NOMO-1 treated with DMSO at 0.1 percent for 48 hours (cell line): ENCODE measurements at regions not wholly inside any gene's neighbourhood (a gene's known extent, or its start where the extent isn't known, plus 50 kb on each side); places are given as distances from the start of the nearest gene placed in this dataset.

ENCODE experiments used
- DNase-seq: peaks from one replicate; lab custom pipeline; 2025; ENCODE audit not compliant: unreplicated experiment; lab: John Stamatoyannopoulos, UW

DNA sequence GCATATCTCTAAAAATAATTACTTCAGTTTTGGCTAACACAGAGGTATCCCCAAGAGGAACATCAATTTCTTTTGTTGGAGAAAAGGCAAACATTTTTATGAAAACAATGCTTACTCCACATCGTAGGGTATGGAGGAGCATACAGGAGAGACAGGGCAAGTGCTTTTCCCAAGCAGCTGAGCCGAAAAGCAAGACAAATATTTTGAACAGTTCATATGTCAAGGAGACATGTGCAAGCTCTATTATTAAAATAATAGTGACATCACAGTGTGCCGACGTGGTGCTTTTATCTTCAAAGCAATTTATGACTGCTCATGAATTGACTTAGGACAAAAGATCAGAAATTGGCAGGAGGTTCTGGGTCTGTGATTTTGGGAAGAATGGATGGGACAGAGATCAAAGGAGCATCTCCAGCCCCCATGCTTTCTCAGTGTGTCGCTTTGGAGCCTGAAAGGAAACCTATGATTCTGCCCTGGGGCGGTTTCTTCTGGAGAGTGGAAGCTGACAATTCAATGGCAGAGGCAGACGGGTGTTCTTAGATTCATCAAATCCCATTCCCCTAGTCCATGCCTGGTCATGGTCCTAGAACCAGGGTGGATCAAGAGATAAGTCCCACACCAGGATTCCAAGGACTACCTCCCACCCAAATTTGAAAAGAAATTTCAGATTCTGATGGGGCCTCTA is 97.1 kb downstream of the JCAD start:
- DNase-seq: no peak

DNA sequence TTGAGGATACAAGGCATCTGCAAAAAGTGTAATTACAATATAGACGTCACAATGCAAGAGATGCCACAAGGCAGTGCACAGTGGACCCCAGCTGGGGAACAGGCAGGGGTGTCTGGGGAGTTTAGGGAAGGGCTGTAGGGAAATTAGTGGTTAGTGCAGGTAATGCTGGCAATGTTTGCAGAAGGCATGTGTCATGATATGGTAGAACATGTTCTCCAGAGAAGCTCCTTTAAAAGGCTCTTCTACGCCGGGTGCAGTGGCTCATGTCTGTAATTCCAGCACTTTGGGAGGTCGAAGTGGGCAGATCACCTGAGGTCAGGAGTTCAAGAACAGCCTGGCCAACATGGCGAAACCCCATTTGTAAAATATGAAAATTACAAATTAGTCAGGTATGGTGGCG is 98.0 kb downstream of the JCAD start:
- no peak for DNase-seq

GRCh38 chr10:29960261-29960660 is 99.1 kb downstream of the JCAD start:
- DNase-seq: no peak

DNA sequence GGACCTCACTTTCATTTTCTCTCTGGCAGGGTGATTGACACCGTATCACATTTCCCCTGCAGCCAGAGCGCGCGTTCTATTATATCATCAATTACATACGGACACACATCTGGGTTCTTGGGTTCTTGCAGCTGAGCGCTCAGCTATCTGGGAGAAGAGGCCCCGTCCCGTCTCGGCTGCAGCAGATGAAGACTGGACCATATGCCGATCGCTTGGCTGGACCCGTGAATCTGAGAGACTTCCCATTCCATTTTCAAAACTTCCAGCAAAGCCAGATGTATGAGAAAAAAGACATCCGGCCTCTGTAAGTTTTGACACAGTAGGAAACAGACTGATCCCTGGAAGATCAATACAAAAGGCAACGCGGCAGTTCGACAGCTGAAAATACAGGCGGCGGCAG is 99.8 kb downstream of the JCAD start:
- no peak for DNase-seq

DNA sequence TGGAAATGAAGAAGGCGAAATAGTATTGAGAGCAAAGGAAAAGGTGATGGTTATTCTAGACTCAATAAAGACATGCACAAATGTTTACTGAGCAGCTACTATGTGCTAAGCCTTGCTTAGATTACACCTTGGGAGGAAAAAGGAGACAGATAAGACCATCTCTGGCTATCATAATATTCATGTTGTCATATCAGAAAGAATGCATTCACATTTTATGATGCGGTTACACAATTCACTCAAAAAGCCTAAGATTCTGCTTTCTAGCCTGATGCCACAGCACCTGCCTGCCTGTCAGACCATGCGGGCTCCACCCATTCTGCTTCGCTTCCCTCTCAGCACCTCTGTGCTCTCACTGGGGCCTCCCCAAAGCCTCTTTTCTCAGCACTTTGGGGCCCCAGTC is 100.9 kb downstream of the JCAD start:
- no peak for DNase-seq

GRCh38 chr10:29957907-29958331 is 101.5 kb downstream of the JCAD start:
- DNase-seq: no peak

DNA sequence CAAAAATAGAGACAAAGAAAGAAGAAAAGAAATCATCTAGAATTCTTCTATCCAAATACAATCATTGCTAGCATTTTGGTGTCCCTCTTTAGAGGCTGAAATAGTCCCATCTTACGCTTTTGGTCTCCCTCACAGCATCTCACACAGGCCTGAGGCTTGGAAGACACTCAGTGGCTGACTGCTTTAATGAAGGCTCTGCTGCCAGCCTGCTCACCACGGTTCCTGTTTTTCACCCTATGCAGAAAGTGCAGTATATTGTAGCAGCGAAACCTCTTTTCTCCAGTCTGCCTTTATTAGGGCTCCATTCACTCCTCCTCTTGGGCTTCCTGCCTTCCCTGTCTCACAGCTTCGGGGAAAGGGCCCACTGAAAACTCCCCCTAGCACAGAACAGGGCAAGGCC is 102.2 kb downstream of the JCAD start:
- no peak for DNase-seq

DNA sequence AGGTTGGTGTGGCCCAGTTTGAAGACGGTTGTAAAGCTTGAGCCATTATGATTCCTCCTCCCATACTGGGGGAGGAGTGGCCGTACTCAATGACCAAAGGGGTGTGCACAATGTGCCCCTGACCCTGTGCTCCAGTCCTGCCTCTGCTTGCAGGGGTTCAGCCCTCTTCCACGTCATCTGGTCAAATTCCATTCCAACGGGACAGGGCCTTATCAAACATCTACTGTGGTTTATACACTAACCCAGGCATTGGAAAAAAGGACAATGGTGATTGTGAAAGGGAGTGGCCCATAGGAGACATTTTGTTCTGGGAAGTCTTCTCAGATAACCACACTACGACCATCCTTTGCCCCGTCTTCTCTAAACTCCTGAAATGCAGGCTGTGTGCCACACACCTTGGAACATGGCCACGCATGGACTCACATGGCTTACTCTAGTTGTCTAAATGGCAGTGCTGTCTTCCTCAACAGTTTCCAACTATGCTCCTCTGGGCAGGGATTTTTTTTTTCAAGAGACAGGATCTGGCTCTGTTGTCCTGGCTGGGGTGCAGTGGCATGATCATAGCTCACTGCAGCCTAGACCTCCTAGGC is 103.0 kb downstream of the JCAD start:
- DNase-seq: no peak

DNA sequence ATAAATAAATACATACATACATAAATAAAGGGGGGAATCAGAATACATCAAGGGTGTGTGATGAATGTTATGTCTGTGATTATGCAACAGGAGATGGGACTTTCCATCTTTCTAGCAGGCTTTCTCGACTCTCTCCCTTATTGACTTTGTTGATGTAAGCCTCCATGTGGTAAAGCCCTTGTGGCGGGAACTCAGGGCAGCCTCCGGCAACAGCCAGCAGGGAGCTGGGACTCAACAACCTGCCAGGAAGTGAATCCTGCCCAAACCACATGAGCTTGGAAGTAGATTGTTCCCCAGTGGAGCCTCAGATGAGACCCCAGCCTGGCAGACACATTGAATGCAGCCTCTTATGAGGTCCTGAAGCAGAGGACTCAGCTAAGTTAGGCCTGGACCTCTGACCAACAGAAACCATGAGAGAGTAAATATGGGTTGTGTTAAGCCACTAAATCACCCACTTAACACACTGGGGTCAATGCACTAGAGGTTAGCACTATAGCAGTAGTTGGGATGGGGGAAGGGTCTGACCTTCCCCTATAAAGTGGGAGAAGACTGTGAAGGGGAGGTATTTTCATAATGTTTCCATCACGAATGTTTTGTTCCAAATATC is 104.0 kb downstream of the JCAD start:
- DNase-seq: no peak

DNA sequence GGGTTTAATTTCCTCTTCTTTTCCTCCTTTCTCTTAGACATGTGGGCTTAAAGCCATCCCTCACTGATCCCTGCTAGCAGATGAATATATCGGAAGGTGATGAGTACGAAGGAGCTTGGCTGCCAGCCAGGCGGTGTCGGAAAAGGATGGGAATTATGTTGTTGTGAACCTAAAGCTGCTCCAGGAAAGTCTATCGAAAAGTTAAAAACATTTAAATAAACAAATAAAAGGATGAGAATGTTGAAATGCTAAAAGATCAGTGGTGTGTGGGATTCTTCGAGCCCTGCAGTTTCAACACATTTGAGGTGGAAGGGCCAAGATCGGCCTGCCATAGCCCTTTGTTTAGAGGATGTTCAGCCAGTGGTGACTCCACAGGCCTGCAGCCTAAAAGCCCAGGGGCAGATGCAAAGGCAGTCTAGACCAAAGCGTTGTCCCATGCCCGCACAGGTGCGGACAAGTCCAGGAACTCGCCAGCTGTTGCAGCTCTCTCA is 107.9 kb downstream of the JCAD start:
- DNase-seq: no peak

- DNase-seq: no peak
These were observed 109.0 kb downstream of the JCAD start for GRCh38 chr10:29950391-29950790.

DNA sequence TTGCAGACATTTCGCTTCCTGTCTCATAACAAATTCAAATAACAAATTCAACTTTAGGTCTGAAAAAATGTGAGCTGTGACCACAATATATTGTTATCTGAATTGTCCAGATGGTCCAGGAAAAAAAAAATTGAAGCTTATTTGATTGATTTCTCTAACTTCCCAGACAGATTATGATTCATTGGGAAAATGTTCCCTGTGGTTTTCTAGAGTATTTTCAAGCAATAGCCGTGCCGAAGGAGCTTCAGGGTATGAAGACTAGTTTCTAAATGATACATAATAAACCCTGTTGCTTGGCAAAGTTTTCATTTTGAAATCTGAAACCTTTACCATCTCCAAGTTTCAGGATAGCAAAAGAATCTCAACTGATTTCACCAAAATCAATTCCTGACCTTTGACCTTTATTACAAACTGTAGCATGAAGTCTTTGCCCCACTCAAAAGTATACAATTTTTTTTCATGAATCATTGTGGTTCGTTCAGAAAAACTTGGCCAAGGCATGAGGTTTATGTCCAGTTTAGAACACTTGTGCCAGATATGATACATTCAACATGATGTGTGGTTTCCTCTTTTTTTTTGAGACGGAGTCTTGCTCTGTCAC is 109.9 kb downstream of the JCAD start:
- DNase-seq: peak; percentile 1

DNA sequence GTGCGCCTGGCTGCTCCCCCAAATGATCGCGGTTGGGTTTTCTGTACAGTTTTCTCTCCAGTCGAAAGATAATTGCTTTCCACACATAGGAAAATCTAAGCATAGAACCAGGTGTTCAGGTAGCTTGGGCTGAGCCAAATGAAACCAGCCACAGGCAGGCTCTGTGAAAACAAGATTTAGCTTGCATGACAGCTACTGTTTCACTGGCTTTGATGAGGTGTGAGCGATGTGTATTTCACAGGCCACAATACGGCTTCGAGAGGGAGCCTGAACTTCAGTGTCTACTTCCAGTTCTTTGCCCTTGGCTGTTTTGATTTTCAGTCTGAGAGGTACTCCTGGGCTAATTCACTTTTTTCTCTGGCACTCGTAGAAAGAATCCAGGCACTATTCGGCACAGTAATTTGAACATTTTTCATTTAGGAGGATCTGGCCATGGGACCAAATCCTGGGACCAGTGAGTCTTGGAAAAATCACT is 110.5 kb downstream of the JCAD start:
- DNase-seq: no peak

DNA sequence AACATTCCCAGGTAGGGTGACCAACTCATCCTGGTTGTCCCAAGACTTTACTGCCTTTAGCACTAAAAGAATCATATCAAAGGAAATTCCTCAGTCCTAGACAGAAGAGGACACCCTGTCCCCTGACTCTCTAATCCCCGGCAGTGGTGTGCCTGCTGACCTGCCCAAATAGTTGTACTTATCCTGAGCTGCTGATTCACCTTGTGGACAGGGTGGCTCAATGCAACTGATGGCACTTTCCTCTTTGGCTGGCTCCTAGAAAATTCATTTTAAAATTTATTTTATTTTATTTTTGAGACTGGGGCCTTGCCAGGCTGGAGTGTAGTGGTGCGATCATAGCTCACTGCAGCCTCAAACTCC is 111.7 kb downstream of the JCAD start:
- no peak for DNase-seq

- DNase-seq: no peak
These were observed 112.3 kb downstream of the JCAD start for GRCh38 chr10:29946953-29947700.

DNA sequence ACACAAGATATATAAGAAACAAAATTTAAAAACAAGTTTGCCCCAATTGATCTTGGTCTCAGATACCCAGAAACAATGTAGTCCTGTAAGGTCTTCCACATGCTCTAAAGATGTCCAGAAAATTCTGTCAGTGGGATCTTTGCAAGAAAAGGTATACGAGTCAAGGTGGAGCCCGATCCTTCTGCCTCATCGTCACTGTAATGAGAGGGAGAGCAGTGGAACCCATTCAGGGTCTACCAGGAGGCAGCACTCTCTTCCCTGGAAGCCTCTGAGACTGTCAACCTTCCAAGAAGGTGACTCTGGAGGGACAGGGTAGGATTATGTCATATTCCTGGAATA is 112.8 kb downstream of the JCAD start:
- DNase-seq: no peak

- DNase-seq: no peak
These were observed 117.9 kb downstream of the JCAD start for GRCh38 chr10:29941476-29941875.

DNA sequence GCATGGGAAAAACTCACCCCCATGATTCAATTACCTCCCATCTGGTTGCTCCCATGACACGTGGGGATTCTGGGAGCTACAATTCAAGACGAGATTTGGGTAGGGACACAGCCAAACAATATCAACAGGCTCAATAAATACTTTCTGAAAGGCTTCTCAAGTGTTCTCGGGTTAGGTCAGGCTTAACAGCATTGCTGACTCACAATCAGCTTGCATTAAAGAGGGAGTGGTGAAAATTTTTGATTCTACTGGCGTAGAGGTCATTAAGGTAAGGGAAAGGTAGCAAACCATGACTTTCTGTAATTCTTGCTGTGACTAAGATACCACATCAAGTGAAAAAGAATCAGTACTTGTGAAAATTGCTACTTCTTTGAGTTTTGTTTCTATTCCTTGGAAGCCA is 126.4 kb downstream of the JCAD start:
- no peak for DNase-seq

- DNase-seq: no peak
These were observed 127.6 kb downstream of the JCAD start for GRCh38 chr10:29931833-29932232.

- no peak for DNase-seq
These were observed 130.4 kb downstream of the JCAD start for GRCh38 chr10:29929006-29929405.

DNA sequence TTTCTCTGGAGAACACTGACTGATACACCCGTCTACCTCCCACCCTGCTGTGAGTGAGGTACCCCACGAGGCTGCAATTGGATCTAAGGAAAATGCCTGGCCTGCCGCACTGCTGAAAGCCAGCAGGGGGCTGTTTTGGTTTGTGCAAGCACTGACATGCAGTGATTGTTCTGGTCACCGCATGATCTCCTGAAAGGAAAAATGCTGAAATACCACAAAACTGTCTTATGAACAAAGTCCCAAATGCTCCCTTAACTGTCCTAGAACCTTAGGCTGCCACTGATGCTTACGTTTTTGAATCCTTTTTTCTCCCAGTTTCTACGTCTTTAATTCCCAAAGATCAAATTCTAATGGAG is 132.7 kb downstream of the JCAD start:
- no peak for DNase-seq
